Esophagus squamous epithelium (tissue), 5 donors: ENCODE measurements at regions not wholly inside any gene's neighbourhood (a gene's known extent, or its start where the extent isn't known, plus 50 kb on each side); places are given as distances from the start of the nearest gene placed in this dataset.

Experiments used
- DNase-seq: peaks from one replicate; lab custom pipeline; 2025; lab: John Stamatoyannopoulos, UW
- H3K27ac ChIP-seq, 4 donors: fragments of 200-600 bp; sonication (generic); one replicate each; pipeline ENCODE4 v1.5.1; 2016 to 2019; ENCODE audit warnings: mild to moderate bottlenecking in 1 of 4
- H3K27me3 ChIP-seq, 4 donors: fragments of 200-600 bp; sonication (generic); 1 replicate in 3 of 4; 2 replicates in 1 of 4; pipeline versions ENCODE4 v1.5.1 to v1.6.0; 2017 to 2021; ENCODE audit warnings: antibody characterized with exemption in 1 of 4
- H3K36me3 ChIP-seq, 3 donors: fragments of 200-600 bp; sonication (generic); one replicate each; pipeline ENCODE4 v1.5.1; 2016 to 2019
- H3K4me1 ChIP-seq, 3 donors: fragments of 200-600 bp; sonication (generic); one replicate each; pipeline ENCODE4 v1.5.1; 2017 to 2019
- H3K4me3 ChIP-seq, 4 donors: fragments of 200-600 bp; sonication (generic); 1 replicate in 3 of 4; 2 replicates in 1 of 4; pipeline ENCODE4 v1.5.1; 2016 to 2019; ENCODE audit warnings: mild to moderate bottlenecking in 2 of 4, moderate library complexity in 1 of 4
- H3K9me3 ChIP-seq, 3 donors: fragments of 200-600 bp; sonication (generic); one replicate each; pipeline ENCODE4 v1.5.1; 2016 to 2019
- CTCF ChIP-seq, 6 experiments: fragments of 450-650 bp in 4 of 6; fragments of 200-600 bp in 2 of 6; sonication (generic) in 2 of 6; IDR thresholded peaks; one replicate each; pipeline ENCODE4 v1.5.1; 2016 to 2019; ENCODE audit warnings: antibody characterized with exemption in 6 of 6, mild to moderate bottlenecking in 4 of 6, moderate library complexity in 4 of 6
- POLR2A ChIP-seq, 4 donors: fragments of 450-650 bp; IDR thresholded peaks; one replicate each; pipeline ENCODE4 v1.6.1; 2017; ENCODE audit warnings: antibody characterized with exemption in 4 of 4, mild to moderate bottlenecking in 4 of 4, moderate library complexity in 3 of 4
- WGBS, 2 donors: methylation state at CpG; one replicate each; pipeline ENCODE4 v1.1.5; 2018; 5-methylcytosine and 5-hydroxymethylcytosine counted together
- intact Hi-C: fragments of 100-400 bp; cut with DNase I; formaldehyde crosslinking; loops from one replicate; pipeline ENCODE4 v1.15.0; 2022
- donor health status: DM: yes; HTN: yes; CAD: no.

- Histone ChIP-seq H3K36me3 (no peaks in the 10 kb centered on the region), H3K4me1 (peaks cover 8 to 23% (median 11%) of the 10 kb centered on the region in 3 donors), H3K9me3 (no peaks in the 10 kb centered on the region), H3K27ac (no peak overlapping the region), H3K4me3 (no peak overlapping the region), H3K27me3 (peaks cover 11 to 79% (median 19%) of the 10 kb centered on the region in 4 donors)
- TF ChIP-seq CTCF (IDR thresholded peaks at IDR 0.05) (no peak), POLR2A (IDR thresholded peaks at IDR 0.05) (no peak)
- intact Hi-C loops = no loop called here
- no peak for DNase-seq
- 78 to 90% methylated on average over 6 of the region's 6 CpGs for WGBS, 2 donors
Measured at GRCh38 chr14:101460521-101460920, 100.8 kb upstream of the DIO3 start.

GRCh38 chr14:101460986-101461750 lies 100.1 kb upstream of the DIO3 start:
- Histone ChIP-seq H3K4me1 (peaks cover 8 to 23% (median 11%) of the 10 kb centered on the region in 3 donors), H3K36me3 (no peaks in the 10 kb centered on the region), H3K4me3 (no peak overlapping the region), H3K9me3 (no peaks in the 10 kb centered on the region), H3K27me3 (peaks cover 11 to 72% (median 19%) of the 10 kb centered on the region in 4 donors), H3K27ac (no peak overlapping the region)
- intact Hi-C loops = no loop called here
- TF ChIP-seq POLR2A (IDR thresholded peaks at IDR 0.05) = no peak
- no peak for TF ChIP-seq CTCF (IDR thresholded peaks at IDR 0.05)
- DNase-seq = no peak
- WGBS, 2 donors = 83 to 90% methylated on average over 7 to 11 of the region's 12 CpGs

- intact Hi-C loops = no loop called here
- peaks cover 11 to 65% (median 17%) of the 10 kb centered on the region in 4 donors for H3K27me3 ChIP-seq
Measured at GRCh38 chr14:101461891-101462290, 99.4 kb upstream of the DIO3 start.

GRCh38 chr14:101462726-101463565 lies 98.3 kb upstream of the DIO3 start:
- 84 to 91% methylated on average over 11 to 14 of the region's 15 CpGs for WGBS, 2 donors
- no peak for TF ChIP-seq CTCF (IDR thresholded peaks at IDR 0.05)
- no peaks in the 10 kb centered on the region for H3K9me3 ChIP-seq
- no peaks in the 10 kb centered on the region for H3K36me3 ChIP-seq
- H3K4me1 ChIP-seq = peaks cover 7 to 17% (median 11%) of the 10 kb centered on the region in 3 donors
- no peak for DNase-seq
- no peak overlapping the region for H3K27ac ChIP-seq
- intact Hi-C loops = no loop called here
- no peak overlapping the region for H3K4me3 ChIP-seq
- peaks cover 10 to 54% (median 14%) of the 10 kb centered on the region in 4 donors for H3K27me3 ChIP-seq

More at GRCh38 chr14:101461891-101462290, 99.4 kb upstream of the DIO3 start:
- Histone ChIP-seq H3K4me1 (peaks cover 8 to 23% (median 11%) of the 10 kb centered on the region in 3 donors), H3K36me3 (no peaks in the 10 kb centered on the region), H3K27ac (no peak overlapping the region), H3K9me3 (no peaks in the 10 kb centered on the region), H3K4me3 (no peak overlapping the region)
- no peak for DNase-seq
- WGBS, 2 donors = 84 to 89% methylated on average over 4 to 7 of the region's 8 CpGs
- no peak for TF ChIP-seq CTCF (IDR thresholded peaks at IDR 0.05)
- no peak for TF ChIP-seq POLR2A (IDR thresholded peaks at IDR 0.05)
